RKO (cell line): ENCODE measurements at regions not wholly inside any gene's neighbourhood (a gene's known extent, or its start where the extent isn't known, plus 50 kb on each side); places are given as distances from the start of the nearest gene placed in this dataset.
"Not testable (repeated sequence)": the region's sequence is repeated elsewhere in the genome, so short reads cannot be mapped to it uniquely, and the experiment has no call there.

Source experiments
- DNase-seq: peaks from one replicate; pipeline ENCODE4 v3.0.0-alpha.2; 2016; ENCODE audit warnings: low spot score

DNA sequence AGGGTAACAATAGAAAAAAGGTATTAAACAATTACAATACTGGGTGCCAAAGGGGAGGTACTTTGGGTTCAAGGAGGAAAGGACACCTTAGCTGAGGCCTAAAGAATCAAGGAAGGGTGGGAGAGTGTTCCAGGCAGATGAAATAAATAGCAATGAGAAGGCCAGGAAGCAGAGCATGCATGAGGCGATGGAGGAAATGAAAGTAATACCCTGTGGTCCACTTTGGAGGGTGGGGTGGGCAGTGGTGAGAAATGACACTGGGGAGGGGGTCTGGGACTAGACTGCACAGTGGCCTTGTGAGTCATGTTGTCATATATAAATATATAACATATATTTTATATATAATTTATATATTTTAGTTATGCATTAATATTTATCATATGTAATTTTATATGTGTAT lies 55.9 kb downstream of the BHLHE40 start:
- DNase-seq: no peak

DNA sequence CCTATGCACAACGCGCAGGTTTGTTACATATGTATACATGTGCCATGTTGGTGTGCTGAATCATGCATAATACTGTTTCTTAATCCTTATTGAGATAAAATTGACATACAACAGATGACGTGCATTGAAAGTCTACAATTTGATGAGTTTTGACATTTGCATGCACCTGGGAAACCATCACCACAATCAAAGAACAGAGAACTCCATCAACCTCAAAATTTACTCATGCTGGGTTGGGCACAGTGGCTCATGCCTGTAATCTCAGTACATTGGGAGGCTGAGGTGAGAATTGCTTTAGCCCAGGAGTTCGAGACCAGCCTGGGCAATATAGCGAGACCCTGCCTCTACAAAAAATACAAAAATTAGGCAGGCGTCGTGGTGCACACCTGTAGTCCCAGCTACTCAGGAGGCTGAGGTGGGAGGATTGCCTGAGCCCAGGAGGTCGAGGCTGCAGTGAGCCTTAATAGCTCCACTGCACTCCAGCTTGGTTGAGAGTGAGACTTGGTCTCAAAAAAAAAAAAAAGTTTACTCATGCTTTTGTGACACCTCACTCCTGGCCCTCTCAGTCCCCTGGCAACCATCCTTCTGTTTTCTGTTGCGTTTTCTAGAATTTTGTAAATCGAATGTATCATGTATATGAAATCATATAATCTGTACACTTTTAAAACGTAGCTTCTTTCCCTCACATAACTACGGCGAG lies 56.6 kb downstream of the BHLHE40 start:
- no peak for DNase-seq

DNA sequence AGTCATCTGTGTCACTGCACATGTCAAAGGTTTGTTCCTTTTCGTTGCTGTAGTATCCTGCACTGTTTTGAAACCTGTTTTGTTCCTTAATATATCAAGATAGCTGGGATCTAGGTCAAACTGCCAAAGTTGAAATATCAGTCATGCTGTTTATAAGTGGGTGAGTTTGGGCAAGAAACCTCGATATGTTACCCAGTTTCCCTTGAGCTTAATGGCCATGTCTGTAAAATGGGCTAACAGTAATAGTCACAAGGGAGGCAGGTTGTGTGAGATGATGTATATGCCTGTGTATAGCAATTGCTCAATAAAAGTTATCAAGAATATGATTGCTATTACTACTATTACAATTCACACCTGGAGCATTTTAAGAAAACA lies 57.1 kb downstream of the BHLHE40 start:
- no peak for DNase-seq

DNA sequence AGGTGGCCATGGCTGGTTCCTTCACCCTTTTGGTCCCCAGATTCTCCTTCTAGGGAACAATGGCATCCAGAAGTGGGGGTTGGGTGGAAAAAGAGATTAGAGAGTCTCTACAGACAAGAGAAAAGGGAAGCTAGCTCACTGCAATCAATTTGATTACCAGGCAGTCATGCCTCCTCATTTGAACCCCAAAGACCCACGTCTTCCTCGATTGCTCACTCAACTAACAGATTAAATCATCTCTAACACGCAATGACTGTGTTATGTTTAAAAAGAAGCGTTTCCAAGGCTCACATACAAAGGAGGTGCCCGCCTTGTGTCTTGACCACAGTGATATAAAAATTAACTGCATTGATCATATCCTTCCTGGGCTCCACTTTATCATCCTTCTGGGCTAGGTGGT lies 57.6 kb downstream of the BHLHE40 start:
- DNase-seq: no peak

DNA sequence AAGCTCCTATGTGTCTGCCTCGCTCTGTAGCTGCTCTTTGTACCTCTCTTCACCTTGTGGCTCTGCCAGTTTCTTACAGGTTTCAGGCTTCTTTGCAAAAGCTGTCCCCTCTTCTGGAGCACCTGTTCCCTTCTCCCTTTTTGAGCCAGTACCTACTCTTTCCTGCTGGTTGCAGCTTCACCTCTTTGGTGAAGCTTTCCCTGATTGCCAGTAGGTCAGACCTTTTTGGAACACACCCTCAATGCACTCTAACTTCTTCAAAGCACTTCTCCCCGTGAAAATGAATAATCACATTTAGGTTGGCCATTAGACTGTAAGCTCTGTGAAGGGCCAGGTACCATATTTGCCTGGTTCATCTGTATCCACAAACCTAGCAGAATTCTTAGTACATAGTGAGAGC lies 60.3 kb downstream of the BHLHE40 start:
- DNase-seq: no peak

DNA sequence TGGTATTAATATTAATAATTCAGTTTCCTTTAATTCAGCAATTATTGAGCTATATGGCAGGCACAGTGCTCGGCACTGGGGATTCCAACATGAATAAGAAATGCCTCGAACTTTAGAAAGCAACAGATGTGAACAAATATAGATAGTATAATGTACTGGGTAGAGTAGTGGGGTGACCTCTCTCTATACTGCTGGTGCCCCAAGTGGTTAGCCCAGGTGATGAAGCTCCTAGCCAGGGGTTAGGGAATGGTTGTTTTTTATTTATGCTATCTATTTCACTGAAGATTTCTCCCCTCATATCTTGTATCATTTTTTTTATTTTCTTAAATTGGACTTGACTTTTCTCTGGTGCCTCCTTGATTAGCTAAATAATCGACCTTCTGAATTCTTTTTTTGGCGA lies 62.1 kb downstream of the BHLHE40 start:
- DNase-seq: no peak

DNA sequence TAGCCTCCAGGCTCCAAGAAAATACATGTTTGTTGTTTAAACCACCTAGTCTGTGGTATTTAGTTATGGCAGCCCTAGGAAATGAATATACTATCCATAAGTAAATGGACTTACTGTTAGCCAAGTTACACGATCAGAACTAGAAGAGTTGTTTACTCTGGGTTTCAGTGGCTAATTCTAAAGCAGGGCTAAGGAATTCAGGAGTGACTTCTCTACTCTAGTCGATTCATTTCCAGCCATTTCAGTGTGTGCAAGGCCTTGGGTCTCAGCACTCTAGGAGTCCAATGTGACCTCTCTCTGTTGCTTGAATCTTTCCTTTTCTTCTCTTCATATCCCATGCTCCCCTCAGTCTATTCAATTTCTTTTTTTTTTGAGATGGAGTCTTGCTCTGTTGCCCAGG lies 66.7 kb downstream of the BHLHE40 start:
- DNase-seq: no peak

DNA sequence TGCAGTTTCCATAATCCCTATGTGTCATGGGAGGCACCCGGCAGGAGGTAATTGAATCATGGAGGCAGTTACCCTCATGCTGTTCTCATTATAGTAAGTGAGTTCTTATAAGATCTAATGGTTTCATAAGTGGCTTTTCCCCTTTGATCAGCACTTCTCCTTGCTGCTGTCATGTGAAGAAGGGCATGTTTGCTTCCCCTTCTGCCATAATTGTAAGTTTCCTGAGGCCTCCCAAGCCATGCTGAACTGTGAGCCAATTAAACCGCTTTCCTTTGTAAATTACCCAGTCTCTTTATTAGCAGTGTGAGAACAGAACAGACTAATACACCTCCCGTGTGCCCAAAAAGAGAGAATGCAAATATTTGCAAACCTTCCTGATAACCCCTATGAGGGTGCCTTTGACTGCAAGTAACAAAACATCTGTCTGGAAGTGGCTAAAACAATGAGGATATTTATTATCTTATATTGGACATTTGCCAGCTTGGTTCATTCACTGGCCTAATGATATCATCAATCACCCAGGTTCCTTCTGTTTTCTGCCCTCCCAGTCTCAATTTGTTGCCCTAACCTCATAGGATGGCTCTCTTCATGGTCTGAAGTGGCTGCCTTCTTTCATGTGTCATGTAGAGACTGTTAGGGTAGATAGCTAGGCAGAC lies 68.7 kb downstream of the BHLHE40 start:
- no peak for DNase-seq

DNA sequence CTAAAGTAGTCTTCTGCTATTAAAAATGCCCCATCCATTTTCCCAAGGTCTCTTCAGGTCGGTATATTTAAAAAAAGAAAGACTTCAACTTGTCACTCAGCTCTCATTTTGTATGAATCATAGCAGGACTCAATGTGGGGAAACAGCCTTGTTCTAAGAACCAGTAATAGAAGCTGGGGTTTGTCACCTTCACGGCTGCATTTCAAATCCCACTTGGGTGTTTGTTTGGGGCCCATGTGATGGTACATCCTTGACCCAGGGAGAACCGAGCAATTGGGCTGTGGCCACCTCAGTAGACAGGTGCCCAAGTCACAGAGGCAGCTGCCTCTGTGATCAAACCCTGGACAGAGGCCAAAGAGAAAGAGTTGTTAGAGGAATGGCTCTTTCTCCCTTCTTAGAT lies 70.3 kb upstream of the ARL8B start:
- DNase-seq: peak; percentile 23

DNA sequence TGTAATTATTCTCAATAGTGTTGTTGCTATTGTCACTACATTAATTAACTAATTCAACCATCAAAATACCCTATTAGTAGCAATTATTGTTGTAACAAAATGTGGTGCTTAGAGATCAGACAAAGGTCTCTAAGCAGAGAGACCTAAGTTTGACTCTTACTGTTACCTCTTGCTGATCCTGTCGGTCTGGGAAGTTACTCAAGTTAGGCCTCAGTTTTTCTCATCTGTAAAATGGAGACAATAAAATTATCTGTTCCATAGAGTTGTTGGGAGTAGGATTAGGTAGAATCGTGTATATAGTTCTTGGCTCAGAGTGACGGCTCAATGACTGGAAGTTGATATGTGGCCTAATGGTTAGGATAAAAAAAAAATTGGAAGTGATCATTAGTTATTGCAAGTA lies 69.8 kb upstream of the ARL8B start:
- no peak for DNase-seq

DNA sequence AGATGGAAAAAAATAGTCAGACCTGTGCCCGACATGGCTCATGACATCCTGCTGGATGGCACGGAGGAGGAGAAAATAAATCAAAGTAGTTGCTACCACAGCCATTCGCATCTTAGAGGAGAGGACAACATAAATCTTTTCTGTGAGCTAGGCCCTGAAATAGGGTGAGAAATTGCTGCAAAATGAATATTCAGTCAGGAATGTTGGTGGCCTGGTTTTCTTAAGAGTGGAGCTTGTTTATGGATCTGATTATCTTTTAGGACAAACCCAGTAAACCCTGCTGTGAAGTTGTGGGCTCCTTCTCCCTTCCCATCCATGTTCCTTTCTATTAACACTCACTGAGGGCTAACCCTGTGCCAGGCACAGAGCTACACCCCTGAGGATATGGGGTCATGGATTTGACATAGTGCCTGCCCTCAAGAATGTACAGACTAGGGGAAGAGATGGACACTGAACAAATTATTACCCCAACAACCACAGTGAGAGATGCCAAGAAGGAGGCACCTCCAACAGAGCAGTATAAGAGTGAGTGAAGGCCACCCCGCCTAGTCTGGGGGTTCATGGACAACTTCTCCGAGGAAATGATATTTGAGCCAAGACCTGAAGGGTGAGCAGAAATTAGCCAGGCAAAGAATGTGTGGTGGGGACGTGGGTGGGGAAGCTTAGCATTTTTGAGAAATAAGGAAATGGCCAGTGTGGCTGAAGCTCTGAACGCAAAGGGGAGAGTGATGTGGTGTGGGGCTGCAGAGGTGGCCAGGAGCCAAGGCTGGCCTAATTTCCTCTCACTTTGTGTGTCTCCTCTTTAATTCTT lies 68.9 kb upstream of the ARL8B start:
- no peak for DNase-seq

DNA sequence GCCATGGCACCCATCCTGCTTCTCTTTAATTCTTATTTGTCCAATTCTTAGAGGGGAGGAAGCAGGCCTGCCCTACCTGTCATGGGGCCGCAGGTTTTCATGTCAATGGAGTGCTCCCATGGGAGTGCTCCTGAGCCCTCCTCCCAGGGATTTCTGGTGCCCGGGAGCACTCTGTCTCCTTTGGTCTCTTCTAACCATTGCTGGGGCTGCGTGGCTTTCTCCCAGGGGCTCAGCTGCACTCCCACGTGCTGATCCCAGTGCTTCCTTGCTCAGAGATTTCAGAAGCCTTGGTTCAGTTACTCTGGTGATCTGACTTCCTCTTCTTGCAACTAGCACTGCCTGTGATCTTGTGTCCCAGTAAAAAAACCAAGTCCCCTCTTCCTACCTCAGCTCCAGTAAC lies 68.0 kb upstream of the ARL8B start:
- DNase-seq: no peak

DNA sequence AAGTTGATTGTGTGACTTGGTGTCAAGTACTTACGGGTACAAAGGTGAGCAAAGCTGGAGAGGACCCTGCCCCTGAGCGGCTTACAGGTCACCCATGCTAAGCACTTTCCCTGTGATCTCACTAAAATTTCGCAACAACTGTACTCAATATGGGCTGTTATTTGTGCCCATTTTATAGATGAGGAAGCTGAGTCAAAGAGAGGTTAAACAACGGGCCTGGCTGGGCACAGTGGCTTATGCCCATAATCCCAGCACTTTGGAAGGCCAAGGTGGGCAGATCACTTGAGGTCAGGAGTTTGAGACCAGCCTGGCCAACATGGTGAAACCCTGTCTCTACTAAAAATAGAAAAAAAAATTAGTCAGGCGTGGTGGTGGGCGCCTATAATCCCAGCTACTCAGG lies 67.5 kb upstream of the ARL8B start:
- DNase-seq: not testable (repeated sequence)

DNA sequence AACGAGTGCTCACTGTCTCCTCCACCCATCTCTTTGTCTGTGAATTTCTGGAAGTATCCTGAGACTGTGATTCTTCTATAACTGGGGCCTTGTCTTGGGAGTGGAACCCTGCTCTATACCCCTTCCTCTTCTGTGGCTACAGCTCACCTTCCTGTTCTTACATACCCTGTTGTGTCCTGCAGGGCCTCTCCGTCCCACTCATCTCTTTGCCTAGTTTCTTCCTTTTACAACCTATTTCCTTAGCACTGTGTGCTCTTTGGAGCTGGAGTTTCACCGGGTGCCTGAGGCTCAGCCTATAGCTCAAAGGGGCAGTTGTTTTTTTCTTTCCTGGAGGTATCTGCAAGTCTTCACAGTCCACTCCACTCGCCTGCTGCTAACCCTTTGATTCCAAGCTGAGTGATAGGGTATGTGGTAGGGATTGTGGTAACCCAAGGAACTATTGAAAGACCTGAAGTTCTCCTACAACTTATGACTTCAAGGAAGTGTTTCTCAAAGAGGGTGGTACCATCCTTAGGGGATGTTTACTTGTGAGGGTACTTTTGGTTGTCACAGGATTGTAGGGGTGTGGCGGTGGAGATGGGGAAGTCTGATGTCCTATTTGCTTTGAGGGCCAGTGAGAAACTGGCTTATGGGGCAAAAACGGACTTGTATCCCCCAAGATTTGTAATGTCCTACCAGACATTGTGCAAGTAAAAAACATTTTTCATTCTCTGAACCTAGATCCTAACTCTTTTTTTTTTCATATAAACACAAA lies 66.6 kb upstream of the ARL8B start:
- DNase-seq: no peak

DNA sequence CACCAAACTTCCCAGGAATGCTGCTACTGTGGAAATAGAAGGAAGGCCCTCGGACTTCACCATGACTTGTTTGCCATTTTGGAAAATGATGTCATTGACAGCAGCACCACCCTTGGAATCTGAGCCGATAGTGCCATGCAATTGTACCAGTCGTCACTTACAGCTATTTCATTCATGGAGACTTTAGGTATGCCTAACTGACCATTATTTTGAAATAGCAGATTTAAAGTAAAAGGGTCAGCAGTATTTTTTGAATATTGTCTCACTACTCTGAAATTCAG lies 66.0 kb upstream of the ARL8B start:
- DNase-seq: no peak

DNA sequence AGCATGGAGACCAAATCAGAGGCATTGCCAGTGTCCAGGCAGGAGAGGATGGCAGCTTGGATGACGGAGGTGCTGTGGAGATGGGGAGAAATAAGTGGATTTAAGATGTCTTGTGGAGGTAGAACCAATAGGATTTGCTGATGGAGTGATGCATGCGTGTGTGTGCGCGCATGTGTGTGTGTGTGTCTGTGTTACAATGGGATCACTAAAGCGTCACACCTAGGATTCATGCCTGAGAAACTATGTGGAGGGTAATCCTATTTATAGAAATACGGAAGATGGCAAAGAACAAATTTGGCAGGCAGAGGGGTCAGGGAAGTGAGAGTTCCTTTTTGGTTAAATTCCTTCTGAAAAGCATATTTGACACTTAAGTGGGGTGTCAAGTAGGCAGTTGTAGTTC lies 64.8 kb upstream of the ARL8B start:
- DNase-seq: no peak

DNA sequence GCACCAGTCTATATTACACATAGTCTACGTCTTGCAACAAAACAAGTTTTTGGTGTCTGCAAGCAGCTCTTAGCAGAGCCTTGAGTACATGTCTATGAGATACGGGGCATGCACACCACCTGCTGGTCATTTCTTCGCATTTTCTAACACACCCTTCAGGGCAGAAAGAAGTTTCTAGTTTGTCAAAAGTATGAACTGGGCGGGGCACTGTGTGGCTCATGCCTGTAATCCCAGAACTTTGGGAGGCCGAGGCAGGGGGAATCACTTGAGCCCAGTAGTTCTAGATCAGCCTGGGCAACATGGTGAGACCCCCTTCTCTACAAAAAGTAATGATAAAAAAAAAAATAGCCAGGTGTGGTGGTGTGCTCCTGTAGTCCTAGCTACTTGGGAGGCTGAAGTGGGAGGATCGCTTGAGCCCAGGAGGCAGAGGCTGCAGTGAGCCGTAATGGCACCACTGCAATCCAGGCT lies 64.2 kb upstream of the ARL8B start:
- peak; percentile 87 for DNase-seq

DNA sequence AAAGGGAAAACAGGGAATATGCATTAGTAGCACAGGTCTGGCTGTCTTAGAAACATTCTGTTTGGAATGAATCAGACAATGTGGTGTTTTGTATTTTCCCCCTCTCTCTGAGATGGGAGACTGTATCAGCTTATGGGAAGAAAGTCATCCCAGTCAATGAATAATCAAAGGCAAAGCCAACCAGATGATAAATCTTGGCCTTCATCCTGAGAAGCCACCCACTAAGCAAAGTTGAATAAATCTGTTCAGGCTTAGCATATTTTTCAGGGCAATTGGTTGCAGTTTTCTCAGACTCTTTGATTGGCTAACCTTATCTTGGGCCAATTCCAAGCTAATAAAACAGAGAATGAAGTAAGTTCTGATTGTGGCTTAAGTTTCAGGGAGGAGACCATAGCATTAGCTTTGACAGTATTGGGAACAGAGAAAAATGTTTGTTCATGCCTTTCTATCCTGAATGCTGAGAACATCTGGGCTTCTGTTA lies 63.6 kb upstream of the ARL8B start:
- DNase-seq: no peak

DNA sequence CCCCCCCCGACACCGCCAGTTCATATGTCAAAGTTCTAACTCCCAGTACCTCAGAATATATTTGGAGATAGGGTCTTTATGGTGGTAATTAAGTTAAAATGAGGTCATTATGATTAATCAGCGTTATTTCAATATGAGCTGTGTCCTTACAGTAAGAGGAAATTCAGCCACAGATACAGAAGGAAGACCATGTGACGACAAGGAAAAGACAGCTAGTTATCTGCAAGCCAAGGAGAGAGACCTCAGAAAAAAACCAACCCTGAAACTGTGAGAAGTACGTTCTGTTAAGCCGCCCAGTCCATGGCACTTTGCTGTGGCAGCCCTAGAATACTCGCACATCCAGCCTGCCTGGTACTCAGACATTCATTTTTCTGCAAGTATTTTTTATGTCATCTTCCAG lies 62.3 kb upstream of the ARL8B start:
- no peak for DNase-seq

DNA sequence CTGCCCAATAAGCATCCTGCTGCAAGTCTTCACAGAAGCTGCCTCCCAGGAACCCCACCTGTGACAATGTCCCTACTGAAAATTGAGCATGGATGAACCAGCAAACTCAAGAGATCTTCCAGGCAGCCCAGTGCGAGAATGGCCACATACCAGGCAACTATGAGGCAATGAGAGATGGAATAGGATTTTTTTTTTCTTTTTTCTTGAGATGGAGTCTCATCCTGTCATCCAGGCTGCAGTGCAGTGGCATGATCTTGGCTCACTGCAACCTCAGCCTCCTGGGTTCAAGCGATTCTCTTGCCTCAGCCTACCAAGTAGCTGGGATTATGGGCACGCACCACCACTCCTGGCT lies 60.9 kb upstream of the ARL8B start:
- DNase-seq: no peak

DNA sequence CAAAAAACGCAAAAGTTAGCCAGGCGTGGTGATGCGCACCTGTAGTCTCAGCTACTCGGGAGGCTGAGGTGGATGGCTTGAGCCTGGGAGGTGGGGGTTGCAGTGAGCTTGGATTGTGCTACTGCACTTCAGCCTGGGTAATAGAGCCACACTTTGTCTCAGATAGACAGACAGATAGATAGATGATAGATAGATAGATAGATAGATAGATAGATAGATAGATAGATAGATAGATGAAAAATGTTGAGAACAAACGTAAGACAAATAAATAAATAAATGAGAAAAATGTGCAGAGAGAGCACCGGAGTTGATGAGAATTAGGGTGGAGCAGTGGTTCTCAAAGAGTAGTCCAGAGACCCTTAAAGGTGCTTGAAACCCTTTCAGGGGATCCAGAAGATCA lies 58.4 kb upstream of the ARL8B start:
- DNase-seq: no peak

DNA sequence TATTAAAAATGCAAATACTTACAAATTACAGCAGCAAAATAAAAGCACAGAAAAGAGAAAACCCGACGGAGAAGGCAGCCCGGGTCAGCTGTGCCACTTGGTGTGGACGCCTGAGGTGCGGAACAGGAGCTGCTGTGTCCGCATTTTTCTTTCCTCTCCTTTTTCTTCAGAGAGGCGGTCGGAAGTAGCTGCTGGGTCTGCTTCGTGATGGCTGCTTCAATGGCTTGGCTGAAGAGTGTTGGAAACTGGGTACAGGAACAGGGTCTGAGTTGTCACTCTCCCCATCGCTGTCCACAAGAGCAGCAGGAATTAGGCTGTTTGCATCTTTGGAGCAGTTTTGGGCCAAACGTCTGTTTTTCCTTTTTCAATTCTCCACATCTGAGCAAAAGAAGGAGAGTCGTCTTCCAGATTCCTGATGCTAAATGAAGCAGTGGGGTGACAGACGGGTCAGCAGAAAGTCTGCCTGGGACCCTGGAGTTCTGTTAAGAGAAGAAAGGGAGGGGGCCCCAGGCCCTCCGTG lies 53.5 kb upstream of the ARL8B start:
- no peak for DNase-seq

DNA sequence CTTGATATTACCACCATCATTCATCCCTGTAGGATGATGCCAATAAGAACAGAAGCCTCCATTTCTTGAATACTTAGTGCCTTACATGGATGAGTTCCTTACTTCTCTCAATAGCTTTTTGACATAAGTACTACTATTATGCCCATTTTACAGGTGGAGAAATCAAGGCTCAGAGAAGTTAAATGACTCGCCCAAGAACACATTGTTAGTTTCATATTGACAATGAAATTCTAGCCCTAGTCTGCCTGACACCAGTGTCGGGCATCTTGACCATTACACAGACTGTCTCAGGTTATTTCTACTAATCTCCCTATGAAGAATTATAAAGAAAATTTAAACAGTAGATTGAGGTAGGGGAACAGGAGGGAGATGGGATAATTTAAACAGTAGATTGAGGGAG lies 52.5 kb upstream of the ARL8B start:
- DNase-seq: no peak
